ENCODE measurements at regions not wholly inside any gene's neighbourhood (a gene's known extent, or its start where the extent isn't known, plus 50 kb on each side); places are given as distances from the start of the nearest gene placed in this dataset.

DNA sequence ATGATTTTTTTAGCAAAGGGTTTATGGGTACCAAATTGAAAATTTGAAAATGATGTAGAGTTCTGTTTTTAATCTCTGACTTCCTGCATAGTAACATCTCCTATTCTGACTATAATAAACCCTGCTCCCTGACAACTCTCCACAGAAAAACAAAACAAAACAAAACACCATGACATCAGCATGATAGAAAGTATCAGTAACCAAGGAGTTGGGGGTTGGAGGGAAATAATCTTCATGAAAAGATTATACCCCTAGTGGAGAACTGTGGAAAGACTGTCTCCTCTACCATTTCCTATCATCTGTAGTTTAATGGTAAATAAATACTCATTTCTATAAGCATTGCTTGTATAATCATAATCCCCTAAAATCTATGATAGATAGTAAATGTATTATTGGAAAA lies 1034.8 kb downstream of the NLGN4Y start:
- no peak overlapping the region for H3K4me2 ChIP-seq (ENCODE audit: insufficient read depth, low read length)
- H3K9ac ChIP-seq (ENCODE audit: low read depth, low read length) = no peak overlapping the region
- H3K4me1 ChIP-seq (ENCODE audit: insufficient read depth, low read length) = no peaks in the 10 kb centered on the region
- H4K20me1 ChIP-seq (ENCODE audit: insufficient read depth, low read length) = no peaks in the 10 kb centered on the region
- no peak overlapping the region for H2AFZ ChIP-seq (ENCODE audit: low read depth, low read length)
- no peaks in the 10 kb centered on the region for H3K79me2 ChIP-seq (ENCODE audit: insufficient read depth, low read length)
- no peaks in the 10 kb centered on the region for H3K36me3 ChIP-seq (ENCODE audit: insufficient read depth, low read length)
- ATAC-seq (ENCODE audit: insufficient read depth, low read depth) = no peak
- H3K9me3 ChIP-seq (ENCODE audit: insufficient read depth, low read length, severe bottlenecking) = no peaks in the 10 kb centered on the region
- no peaks in the 10 kb centered on the region for H3K27me3 ChIP-seq (ENCODE audit: insufficient read depth, low read length, poor library complexity)
- TF ChIP-seq EZH2 (IDR thresholded peaks at IDR 0.05; ENCODE audit: borderline replicate concordance, low read depth, low read length, severe bottlenecking) = no peak
- TF ChIP-seq, protein P1, sequence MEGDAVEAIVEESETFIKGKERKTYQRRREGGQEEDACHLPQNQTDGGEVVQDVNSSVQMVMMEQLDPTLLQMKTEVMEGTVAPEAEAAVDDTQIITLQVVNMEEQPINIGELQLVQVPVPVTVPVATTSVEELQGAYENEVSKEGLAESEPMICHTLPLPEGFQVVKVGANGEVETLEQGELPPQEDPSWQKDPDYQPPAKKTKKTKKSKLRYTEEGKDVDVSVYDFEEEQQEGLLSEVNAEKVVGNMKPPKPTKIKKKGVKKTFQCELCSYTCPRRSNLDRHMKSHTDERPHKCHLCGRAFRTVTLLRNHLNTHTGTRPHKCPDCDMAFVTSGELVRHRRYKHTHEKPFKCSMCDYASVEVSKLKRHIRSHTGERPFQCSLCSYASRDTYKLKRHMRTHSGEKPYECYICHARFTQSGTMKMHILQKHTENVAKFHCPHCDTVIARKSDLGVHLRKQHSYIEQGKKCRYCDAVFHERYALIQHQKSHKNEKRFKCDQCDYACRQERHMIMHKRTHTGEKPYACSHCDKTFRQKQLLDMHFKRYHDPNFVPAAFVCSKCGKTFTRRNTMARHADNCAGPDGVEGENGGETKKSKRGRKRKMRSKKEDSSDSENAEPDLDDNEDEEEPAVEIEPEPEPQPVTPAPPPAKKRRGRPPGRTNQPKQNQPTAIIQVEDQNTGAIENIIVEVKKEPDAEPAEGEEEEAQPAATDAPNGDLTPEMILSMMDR (IDR thresholded peaks at IDR 0.05; ENCODE audit: borderline replicate concordance, extremely low read depth, low read length, poor library complexity, severe bottlenecking) = no peak
- DNase-seq = no peak
- no peak overlapping the region for H3K27ac ChIP-seq (ENCODE audit: low read length)
- no peak overlapping the region for H3K4me3 ChIP-seq (ENCODE audit: low read depth in 1 of 2, low read length in 2 of 2)

- Histone ChIP-seq H3K4me3 (ENCODE audit: low read depth in 1 of 2, low read length in 2 of 2) (no peak overlapping the region), H3K4me1 (ENCODE audit: insufficient read depth, low read length) (no peaks in the 10 kb centered on the region), H3K4me2 (ENCODE audit: insufficient read depth, low read length) (no peak overlapping the region), H3K79me2 (ENCODE audit: insufficient read depth, low read length) (no peaks in the 10 kb centered on the region), H3K27me3 (ENCODE audit: insufficient read depth, low read length, poor library complexity) (no peaks in the 10 kb centered on the region), H3K9me3 (ENCODE audit: insufficient read depth, low read length, severe bottlenecking) (no peaks in the 10 kb centered on the region), H2AFZ (ENCODE audit: low read depth, low read length) (no peak overlapping the region), H3K36me3 (ENCODE audit: insufficient read depth, low read length) (no peaks in the 10 kb centered on the region), H3K27ac (ENCODE audit: low read length) (no peak overlapping the region), H3K9ac (ENCODE audit: low read depth, low read length) (no peak overlapping the region), H4K20me1 (ENCODE audit: insufficient read depth, low read length) (no peaks in the 10 kb centered on the region)
- ATAC-seq (ENCODE audit: insufficient read depth, low read depth) (no peak), DNase-seq (no peak)
- TF ChIP-seq EZH2 (IDR thresholded peaks at IDR 0.05; ENCODE audit: borderline replicate concordance, low read depth, low read length, severe bottlenecking) = no peak
- TF ChIP-seq, protein P1 (IDR thresholded peaks at IDR 0.05; ENCODE audit: borderline replicate concordance, extremely low read depth, low read length, poor library complexity, severe bottlenecking) = no peak
Measured at GRCh38 chrY:15560840-15561239, 1036.5 kb downstream of the NLGN4Y start.

DNA sequence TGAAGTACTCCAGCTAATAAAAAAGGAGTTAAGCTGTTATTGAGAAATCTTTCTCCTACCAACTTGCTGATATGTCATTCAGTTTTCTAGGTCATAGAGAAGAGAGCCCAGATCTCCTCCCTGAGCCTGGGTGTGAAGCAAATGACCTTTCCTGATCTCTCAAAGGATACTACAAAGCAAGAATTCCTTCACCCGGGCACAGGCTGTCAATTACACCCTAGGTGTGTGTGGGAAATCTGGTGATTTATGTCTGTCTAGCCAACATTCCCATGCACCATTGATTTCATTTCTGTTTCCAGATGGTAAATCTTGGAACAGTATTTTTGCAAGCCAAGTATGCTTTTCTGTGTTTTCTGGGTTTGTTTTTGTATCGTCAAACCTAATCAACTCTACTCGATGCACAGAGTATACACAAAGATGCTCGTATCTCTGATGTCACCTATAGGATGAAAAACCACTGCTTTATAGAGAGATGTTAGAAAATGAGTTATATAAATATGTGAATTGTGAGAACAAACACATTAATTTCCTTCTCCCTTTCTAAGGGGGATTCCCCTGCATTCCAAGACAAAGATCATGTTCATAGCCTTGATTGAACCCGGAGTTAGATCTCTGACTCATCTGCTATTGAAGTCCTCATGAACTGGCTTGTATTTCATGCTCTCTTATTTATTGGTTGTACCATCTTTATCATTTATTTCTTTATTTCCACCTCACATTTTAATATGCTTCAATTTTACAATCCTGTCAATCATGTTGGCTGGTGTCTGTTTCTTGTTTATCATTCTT lies 1037.4 kb downstream of the NLGN4Y start:
- no peak overlapping the region for H3K27ac ChIP-seq (ENCODE audit: low read length)
- no peaks in the 10 kb centered on the region for H4K20me1 ChIP-seq (ENCODE audit: insufficient read depth, low read length)
- no peaks in the 10 kb centered on the region for H3K36me3 ChIP-seq (ENCODE audit: insufficient read depth, low read length)
- no peaks in the 10 kb centered on the region for H3K4me1 ChIP-seq (ENCODE audit: insufficient read depth, low read length)
- ATAC-seq (ENCODE audit: insufficient read depth, low read depth) (no peak), DNase-seq (no peak)
- no peaks in the 10 kb centered on the region for H3K27me3 ChIP-seq (ENCODE audit: insufficient read depth, low read length, poor library complexity)
- H2AFZ ChIP-seq (ENCODE audit: low read depth, low read length) = no peak overlapping the region
- H3K9me3 ChIP-seq (ENCODE audit: insufficient read depth, low read length, severe bottlenecking) = no peaks in the 10 kb centered on the region
- H3K4me3 ChIP-seq (ENCODE audit: low read depth in 1 of 2, low read length in 2 of 2) = no peak overlapping the region
- TF ChIP-seq, protein P1 (IDR thresholded peaks at IDR 0.05; ENCODE audit: borderline replicate concordance, extremely low read depth, low read length, poor library complexity, severe bottlenecking) = no peak
- no peak for TF ChIP-seq EZH2 (IDR thresholded peaks at IDR 0.05; ENCODE audit: borderline replicate concordance, low read depth, low read length, severe bottlenecking)
- H3K9ac ChIP-seq (ENCODE audit: low read depth, low read length) = no peak overlapping the region
- H3K79me2 ChIP-seq (ENCODE audit: insufficient read depth, low read length) = no peaks in the 10 kb centered on the region
- no peak overlapping the region for H3K4me2 ChIP-seq (ENCODE audit: insufficient read depth, low read length)
